Panc1 (cell line): ENCODE measurements at regions not wholly inside any gene's neighbourhood (a gene's known extent, or its start where the extent isn't known, plus 50 kb on each side); places are given as distances from the start of the nearest gene placed in this dataset.

Experiments
- ATAC-seq: fragments of 200-7000 bp; cut with Tn5 transposase; 2 replicates; pipeline ENCODE4 v1.9.1; 2020; ENCODE audit warnings: mild to moderate bottlenecking, moderate library complexity
- BruUV-seq: library from RNA; stranded (reverse); fragments of 400-500 nt; replicated peaks from 2 replicates; lab custom pipeline; 2021; lab: Mats Ljungman, UMichigan
- CTCF ChIA-PET: fragments of 300-600 bp; sonication (Branson Sonifier 250); formaldehyde crosslinking; loops from one replicate; lab custom pipeline; 2022; ENCODE audit warnings: antibody characterized with exemption; lab: Charles Lee
- POLR2A ChIA-PET: fragments of 300-600 bp; sonication (Branson Sonifier 250); formaldehyde crosslinking; loops from one replicate; lab custom pipeline; 2022; ENCODE audit warnings: antibody characterized with exemption; lab: Charles Lee
- DNase-seq: peaks from one replicate; pipeline ENCODE4 v3.0.0-alpha.2; 2010; ENCODE audit warnings: low read depth, low spot score
- H3K27ac ChIP-seq: 2 replicates; pipeline ENCODE4 v1.5.1; 2011; ENCODE audit warnings: mild to moderate bottlenecking, low read length, inconsistent platforms
- H3K27me3 ChIP-seq: fragments of 200-500 bp; sonication (Bioruptor generic); 2 replicates; pipeline ENCODE4 v1.6.0; 2014; ENCODE audit warnings: low read length, inconsistent platforms; ENCODE audit not compliant: control insufficient read depth, insufficient read depth
- H3K36me3 ChIP-seq: fragments of 200-500 bp; sonication (Bioruptor generic); 2 replicates; pipeline ENCODE4 v1.5.1; 2014; ENCODE audit warnings: inconsistent platforms, mild to moderate bottlenecking, low read length, moderate library complexity; ENCODE audit not compliant: control insufficient read depth, insufficient read depth
- H3K4me1 ChIP-seq: 2 replicates; pipeline ENCODE4 v1.5.1; 2011; ENCODE audit warnings: inconsistent platforms, mild to moderate bottlenecking, low read length, moderate library complexity; ENCODE audit not compliant: control insufficient read depth, insufficient read depth
- H3K4me3 ChIP-seq, 2 experiments: 2 replicates each; pipeline ENCODE4 v1.5.1; 2011 to 2012; ENCODE audit warnings: low read depth in 2 of 2, low read length in 2 of 2, mild to moderate bottlenecking in 2 of 2, inconsistent platforms in 1 of 2, moderate library complexity in 1 of 2
- H3K9me3 ChIP-seq: fragments of 200-500 bp; sonication (Bioruptor generic); 2 replicates; pipeline ENCODE4 v1.5.1; 2014; ENCODE audit warnings: low read depth, mild to moderate bottlenecking, inconsistent platforms, low read length, moderate library complexity; ENCODE audit not compliant: control insufficient read depth, insufficient read depth
- POLR2AphosphoS5 ChIP-seq: IDR thresholded peaks from 2 replicates; pipeline ENCODE4 v1.6.1; 2012; ENCODE audit warnings: mild to moderate bottlenecking, low read depth, low read length, moderate library complexity
- SIN3A ChIP-seq: IDR thresholded peaks from 2 replicates; pipeline ENCODE4 v1.6.1; 2012; ENCODE audit warnings: low read depth, mild to moderate bottlenecking, low read length, moderate library complexity, borderline replicate concordance; ENCODE audit not compliant: insufficient read depth
- TCF7L2 ChIP-seq: IDR thresholded peaks from 2 replicates; pipeline ENCODE4 v1.6.1; 2011; ENCODE audit warnings: mild to moderate bottlenecking, low read depth, low read length, inconsistent platforms
- in situ Hi-C: cut with HindIII; loops from 2 replicates; pipeline ENCODE4 v1.10.0; 2016; ENCODE audit warnings: low sequenced_read_pairs, low pct_unique_long_range_greater_than_20kb
- intact Hi-C: fragments of 100-400 bp; cut with micrococcal nuclease; formaldehyde crosslinking; loops from one replicate; pipeline ENCODE4 v1.10.0; 2022; ENCODE audit not compliant: unreplicated experiment
- TF ChIP-seq, protein P1 (sequence below), 2 experiments: IDR thresholded peaks; 2 replicates each; pipeline ENCODE4 v1.6.1; 2011 to 2012; ENCODE audit warnings: low read depth in 2 of 2, control low read depth in 1 of 2, low read length in 1 of 2, mild to moderate bottlenecking in 1 of 2, moderate library complexity in 1 of 2; ENCODE audit not compliant: insufficient read depth in 1 of 2
- TF ChIP-seq, protein P2 (sequence below): fragments of 450-650 bp; IDR thresholded peaks from 2 replicates; pipeline ENCODE4 v1.5.1; 2017; ENCODE audit warnings: mild to moderate bottlenecking

DNA sequence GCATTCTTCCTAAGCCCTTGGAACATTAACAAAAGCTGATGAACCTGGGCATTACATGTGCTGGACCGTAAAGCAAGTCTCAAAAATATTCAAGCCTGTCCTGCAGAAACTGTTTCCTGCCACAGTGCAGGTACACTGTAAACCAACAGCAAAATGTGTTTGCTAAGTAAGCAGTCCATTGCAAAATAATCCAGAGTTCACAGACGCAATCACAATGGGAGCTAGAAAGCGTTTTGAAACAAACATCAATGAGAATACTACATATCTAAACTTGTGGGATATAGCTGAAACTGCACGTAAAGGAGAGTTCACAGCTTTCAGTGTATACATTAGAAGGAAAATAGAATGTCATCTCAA lies 61.6 kb downstream of the RGS12 start:
- Histone ChIP-seq H3K4me3 (no peak overlapping the region), H3K27me3 (no peaks in the 10 kb centered on the region), H3K36me3 (no peaks in the 10 kb centered on the region), H3K9me3 (no peaks in the 10 kb centered on the region), H3K4me1 (no peaks in the 10 kb centered on the region), H3K27ac (no peak overlapping the region)
- POLR2A ChIA-PET = no interaction called here
- ATAC-seq (no peak), DNase-seq (no peak)
- CTCF ChIA-PET = no interaction called here
- intact Hi-C loops = no loop called here
- TF ChIP-seq POLR2AphosphoS5 = no peak
- no peak for TF ChIP-seq TCF7L2
- TF ChIP-seq, protein P1, sequence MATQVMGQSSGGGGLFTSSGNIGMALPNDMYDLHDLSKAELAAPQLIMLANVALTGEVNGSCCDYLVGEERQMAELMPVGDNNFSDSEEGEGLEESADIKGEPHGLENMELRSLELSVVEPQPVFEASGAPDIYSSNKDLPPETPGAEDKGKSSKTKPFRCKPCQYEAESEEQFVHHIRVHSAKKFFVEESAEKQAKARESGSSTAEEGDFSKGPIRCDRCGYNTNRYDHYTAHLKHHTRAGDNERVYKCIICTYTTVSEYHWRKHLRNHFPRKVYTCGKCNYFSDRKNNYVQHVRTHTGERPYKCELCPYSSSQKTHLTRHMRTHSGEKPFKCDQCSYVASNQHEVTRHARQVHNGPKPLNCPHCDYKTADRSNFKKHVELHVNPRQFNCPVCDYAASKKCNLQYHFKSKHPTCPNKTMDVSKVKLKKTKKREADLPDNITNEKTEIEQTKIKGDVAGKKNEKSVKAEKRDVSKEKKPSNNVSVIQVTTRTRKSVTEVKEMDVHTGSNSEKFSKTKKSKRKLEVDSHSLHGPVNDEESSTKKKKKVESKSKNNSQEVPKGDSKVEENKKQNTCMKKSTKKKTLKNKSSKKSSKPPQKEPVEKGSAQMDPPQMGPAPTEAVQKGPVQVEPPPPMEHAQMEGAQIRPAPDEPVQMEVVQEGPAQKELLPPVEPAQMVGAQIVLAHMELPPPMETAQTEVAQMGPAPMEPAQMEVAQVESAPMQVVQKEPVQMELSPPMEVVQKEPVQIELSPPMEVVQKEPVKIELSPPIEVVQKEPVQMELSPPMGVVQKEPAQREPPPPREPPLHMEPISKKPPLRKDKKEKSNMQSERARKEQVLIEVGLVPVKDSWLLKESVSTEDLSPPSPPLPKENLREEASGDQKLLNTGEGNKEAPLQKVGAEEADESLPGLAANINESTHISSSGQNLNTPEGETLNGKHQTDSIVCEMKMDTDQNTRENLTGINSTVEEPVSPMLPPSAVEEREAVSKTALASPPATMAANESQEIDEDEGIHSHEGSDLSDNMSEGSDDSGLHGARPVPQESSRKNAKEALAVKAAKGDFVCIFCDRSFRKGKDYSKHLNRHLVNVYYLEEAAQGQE (IDR thresholded peaks at IDR 0.05; ENCODE audit: insufficient read depth in 1 of 2, low read depth in 2 of 2, low read length in 1 of 2) = no peak
- no peak for TF ChIP-seq SIN3A
- TF ChIP-seq, protein P2, sequence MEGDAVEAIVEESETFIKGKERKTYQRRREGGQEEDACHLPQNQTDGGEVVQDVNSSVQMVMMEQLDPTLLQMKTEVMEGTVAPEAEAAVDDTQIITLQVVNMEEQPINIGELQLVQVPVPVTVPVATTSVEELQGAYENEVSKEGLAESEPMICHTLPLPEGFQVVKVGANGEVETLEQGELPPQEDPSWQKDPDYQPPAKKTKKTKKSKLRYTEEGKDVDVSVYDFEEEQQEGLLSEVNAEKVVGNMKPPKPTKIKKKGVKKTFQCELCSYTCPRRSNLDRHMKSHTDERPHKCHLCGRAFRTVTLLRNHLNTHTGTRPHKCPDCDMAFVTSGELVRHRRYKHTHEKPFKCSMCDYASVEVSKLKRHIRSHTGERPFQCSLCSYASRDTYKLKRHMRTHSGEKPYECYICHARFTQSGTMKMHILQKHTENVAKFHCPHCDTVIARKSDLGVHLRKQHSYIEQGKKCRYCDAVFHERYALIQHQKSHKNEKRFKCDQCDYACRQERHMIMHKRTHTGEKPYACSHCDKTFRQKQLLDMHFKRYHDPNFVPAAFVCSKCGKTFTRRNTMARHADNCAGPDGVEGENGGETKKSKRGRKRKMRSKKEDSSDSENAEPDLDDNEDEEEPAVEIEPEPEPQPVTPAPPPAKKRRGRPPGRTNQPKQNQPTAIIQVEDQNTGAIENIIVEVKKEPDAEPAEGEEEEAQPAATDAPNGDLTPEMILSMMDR = no peak
- no TSS peak for BruUV-seq
- in situ Hi-C loops = no loop called here

DNA sequence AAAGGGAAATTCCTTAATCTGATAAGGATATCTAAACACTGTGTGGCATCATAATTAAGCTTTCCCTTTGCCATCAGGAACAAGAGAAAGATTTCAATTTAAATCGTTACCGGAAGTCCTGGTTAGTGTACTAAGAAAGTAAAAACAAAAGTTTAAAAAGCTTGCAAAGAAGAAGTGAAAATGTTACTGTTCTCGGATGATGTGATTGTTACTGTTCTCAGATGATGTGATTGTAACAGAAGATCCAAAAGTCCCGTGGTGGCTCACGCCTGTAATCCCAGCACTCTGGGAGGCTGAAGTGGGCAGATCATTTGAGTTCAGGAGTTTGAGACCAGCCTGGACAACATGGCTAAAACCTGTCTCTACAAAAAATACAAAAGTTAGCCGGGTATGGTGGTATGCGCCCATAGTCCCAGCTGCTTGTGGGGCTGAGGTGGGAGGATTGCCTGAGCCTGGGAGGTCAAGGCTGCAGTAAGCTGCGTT lies 62.5 kb downstream of the RGS12 start:
- no peaks in the 10 kb centered on the region for H3K4me1 ChIP-seq
- ATAC-seq (no peak), DNase-seq (no peak)
- no peaks in the 10 kb centered on the region for H3K27me3 ChIP-seq
- no peak overlapping the region for H3K27ac ChIP-seq
- no peak overlapping the region for H3K4me3 ChIP-seq
- in situ Hi-C loops (no loop called here), intact Hi-C loops (no loop called here)
- no TSS peak for BruUV-seq
- no peak for TF ChIP-seq SIN3A
- no peak for TF ChIP-seq POLR2AphosphoS5
- no peak for TF ChIP-seq TCF7L2
- TF ChIP-seq, protein P2 = no peak
- TF ChIP-seq, protein P1 (IDR thresholded peaks at IDR 0.05; ENCODE audit: insufficient read depth in 1 of 2, low read depth in 2 of 2, low read length in 1 of 2) = no peak
- no peaks in the 10 kb centered on the region for H3K9me3 ChIP-seq
- POLR2A ChIA-PET = no interaction called here
- no peaks in the 10 kb centered on the region for H3K36me3 ChIP-seq
- CTCF ChIA-PET = interaction anchor here (0.6 kb wide), 1 partner anchor 9 kb away, joined by 3 read pairs; no protein-coding TSS in a partner anchor
